ENCODE measurements at regions not wholly inside any gene's neighbourhood (a gene's known extent, or its start where the extent isn't known, plus 50 kb on each side); places are given as distances from the start of the nearest gene placed in this dataset.

DNA sequence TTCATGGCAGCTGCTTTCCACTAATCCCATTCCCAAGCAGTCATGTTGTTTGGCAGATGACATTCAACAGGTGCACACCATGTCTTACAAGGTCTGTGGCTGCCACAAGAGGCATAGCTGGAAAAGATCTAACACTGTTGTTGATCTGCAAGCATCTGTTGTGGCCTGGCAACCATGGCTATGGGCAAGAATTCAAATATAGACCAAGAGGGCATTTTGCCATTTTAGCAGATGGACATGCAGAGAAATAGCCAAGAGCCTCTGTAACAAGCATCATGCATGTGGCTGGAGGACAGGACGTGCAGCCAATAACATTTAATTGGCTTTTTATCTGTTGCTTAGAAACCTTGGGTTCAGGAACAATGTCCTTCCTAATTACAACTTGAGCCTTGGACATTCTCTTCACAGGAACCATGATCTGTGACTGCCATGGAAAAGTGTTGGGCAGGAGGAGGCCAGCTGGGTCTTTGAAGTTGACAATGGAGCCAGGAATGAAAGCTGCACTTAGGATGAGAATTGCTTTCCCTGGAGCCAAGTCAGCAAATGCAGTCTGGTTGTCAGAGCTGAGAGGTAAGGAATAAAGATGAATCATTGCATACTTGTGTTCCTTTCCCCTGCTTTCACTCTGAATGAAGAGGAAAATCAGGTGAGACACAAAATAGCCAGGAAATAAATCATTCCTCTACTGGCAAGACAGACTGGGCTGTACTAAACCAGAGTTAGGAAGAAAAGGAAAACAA lies 113.6 kb upstream of the ANO5 start:
- no peak overlapping the region for H3K4me3 ChIP-seq (ENCODE audit: low read depth, low read length)
- TF ChIP-seq, protein P1, sequence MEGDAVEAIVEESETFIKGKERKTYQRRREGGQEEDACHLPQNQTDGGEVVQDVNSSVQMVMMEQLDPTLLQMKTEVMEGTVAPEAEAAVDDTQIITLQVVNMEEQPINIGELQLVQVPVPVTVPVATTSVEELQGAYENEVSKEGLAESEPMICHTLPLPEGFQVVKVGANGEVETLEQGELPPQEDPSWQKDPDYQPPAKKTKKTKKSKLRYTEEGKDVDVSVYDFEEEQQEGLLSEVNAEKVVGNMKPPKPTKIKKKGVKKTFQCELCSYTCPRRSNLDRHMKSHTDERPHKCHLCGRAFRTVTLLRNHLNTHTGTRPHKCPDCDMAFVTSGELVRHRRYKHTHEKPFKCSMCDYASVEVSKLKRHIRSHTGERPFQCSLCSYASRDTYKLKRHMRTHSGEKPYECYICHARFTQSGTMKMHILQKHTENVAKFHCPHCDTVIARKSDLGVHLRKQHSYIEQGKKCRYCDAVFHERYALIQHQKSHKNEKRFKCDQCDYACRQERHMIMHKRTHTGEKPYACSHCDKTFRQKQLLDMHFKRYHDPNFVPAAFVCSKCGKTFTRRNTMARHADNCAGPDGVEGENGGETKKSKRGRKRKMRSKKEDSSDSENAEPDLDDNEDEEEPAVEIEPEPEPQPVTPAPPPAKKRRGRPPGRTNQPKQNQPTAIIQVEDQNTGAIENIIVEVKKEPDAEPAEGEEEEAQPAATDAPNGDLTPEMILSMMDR (IDR thresholded peaks at IDR 0.05; ENCODE audit: control insufficient read depth, extremely low read depth, insufficient read depth), result no peak
- DNase-seq (ENCODE audit: low read depth), result no peak

DNA sequence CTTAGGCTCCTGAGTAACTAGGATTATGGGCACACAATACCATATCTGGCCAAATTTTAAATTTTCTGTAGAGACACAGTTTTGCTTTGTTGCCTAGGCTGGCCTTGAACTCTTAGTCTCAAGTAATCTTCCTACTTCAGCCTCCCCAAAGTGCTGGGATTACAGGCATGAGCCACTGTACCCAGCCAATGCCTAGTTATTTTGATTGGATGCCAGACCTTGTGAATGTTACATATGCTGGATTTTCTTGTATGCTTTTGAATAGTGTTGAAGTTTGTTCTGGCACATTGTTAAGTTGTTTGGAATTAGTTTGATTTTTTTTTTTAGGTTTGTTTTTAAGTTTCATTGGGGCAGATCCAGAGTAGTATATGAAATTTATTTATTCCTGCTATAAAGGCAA lies 110.7 kb upstream of the ANO5 start:
- no peak overlapping the region for H3K4me3 ChIP-seq (ENCODE audit: low read depth, low read length)
- DNase-seq (ENCODE audit: low read depth), result no peak
- TF ChIP-seq, protein P1 (IDR thresholded peaks at IDR 0.05; ENCODE audit: control insufficient read depth, extremely low read depth, insufficient read depth), result no peak

DNA sequence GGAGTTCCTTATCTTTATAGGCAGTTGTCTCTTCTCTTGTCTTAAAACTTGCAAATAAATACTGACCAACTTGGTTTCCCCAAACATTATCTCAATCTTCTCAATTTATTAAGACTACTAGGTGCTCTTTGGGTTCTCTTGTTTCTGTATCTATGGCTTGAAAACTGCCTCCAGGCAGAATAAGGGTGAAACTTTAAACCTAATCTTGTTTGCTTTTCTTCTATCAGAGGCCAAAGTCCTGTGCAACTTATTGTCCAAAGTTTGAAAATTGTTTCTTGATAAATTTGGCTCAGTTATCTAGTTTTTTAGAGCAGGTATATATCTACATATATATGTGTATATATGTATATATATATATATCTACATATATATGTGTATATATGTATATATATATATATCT lies 110.1 kb upstream of the ANO5 start:
- DNase-seq (ENCODE audit: low read depth), result no peak
- H3K4me3 ChIP-seq (ENCODE audit: low read depth, low read length), result no peak overlapping the region
- TF ChIP-seq, protein P1 (IDR thresholded peaks at IDR 0.05; ENCODE audit: control insufficient read depth, extremely low read depth, insufficient read depth), result no peak

DNA sequence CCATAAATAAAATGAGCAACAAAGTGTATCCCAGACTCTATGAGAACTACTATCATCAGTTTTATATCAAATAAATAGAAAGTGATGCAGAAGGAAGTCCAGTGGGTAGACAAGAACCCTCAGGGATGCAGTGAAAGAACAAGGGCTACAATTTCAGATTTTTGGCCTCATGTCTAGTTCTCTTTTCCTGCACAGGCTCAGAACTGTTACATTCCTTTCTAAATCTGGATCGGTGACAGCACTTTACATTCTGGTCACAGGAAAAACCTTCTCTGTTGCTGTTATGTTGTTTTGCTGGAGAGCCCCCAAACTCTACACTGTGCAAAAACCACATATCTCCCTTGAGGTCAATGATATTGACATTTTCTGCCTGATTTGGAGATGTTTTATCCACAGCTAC lies 108.8 kb upstream of the ANO5 start:
- TF ChIP-seq, protein P1 (IDR thresholded peaks at IDR 0.05; ENCODE audit: control insufficient read depth, extremely low read depth, insufficient read depth), result no peak
- H3K4me3 ChIP-seq (ENCODE audit: low read depth, low read length), result no peak overlapping the region
- no peak for DNase-seq (ENCODE audit: low read depth)

DNA sequence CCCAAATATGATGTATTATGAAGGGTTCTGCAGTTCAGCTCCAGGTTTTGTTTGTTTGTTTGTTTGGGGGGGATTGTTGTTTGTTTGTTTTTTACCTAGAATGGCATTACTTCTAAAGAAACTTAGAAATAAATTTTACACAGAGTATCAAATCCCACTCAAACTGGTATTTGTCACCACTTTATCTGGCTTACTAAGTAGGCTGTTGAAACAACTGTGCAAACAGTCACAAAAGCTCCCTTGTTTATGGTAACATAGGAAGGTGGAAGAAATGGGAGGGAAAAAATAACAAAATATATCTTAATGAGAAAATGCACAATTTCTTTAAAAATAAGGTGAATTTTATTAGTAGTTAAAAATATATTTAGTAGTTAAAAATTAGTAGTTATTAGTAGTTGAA lies 108.3 kb upstream of the ANO5 start:
- DNase-seq (ENCODE audit: low read depth), result no peak
- TF ChIP-seq, protein P1 (IDR thresholded peaks at IDR 0.05; ENCODE audit: control insufficient read depth, extremely low read depth, insufficient read depth), result no peak
- no peak overlapping the region for H3K4me3 ChIP-seq (ENCODE audit: low read depth, low read length)

DNA sequence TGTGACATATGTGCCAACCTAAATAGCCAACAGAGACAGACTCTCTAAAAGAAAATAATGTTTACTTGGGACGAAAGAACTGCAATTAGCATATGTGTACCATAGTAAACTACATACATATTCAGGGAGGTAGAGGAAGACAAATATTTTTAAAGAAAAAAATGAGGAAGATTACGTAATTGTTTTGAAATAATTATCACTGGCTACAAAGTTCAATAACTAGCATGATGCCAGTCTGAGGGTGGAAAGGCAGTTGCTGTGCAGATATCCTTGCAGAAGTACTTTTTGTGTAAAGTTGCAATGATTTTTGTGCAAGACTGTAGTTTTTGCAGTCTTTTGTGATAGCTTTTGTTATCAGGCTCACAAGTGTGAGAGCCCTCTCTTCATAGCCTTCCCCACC lies 103.3 kb upstream of the ANO5 start:
- TF ChIP-seq, protein P1 (IDR thresholded peaks at IDR 0.05; ENCODE audit: control insufficient read depth, extremely low read depth, insufficient read depth), result no peak
- DNase-seq (ENCODE audit: low read depth), result no peak
- H3K4me3 ChIP-seq (ENCODE audit: low read depth, low read length), result no peak overlapping the region

DNA sequence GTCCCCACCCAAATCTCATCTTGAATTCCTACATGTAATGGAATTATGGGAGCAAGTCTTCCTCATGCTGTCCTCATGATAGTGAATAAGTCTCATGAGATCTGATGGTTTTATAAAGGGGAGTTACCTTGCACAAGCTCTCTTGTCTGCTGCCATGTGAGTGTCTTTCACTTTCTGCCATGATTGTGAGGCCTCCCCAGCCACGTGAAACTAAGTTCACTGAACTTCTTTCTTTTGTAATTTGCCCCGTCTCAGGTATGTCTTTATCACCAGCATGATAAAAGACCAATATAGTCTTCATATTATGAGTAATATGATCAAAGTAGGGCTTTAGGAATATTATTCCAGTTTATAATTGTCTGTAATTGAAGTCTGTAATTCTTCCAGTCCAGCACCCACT lies 86.3 kb upstream of the ANO5 start:
- no peak overlapping the region for H3K4me3 ChIP-seq (ENCODE audit: low read depth, low read length)
- no peak for DNase-seq (ENCODE audit: low read depth)
- TF ChIP-seq, protein P1 (IDR thresholded peaks at IDR 0.05; ENCODE audit: control insufficient read depth, extremely low read depth, insufficient read depth), result no peak

All from LNCaP clone FGC (cell line).